GM12892 (cell line): ENCODE measurements at regions not wholly inside any gene's neighbourhood (a gene's known extent, or its start where the extent isn't known, plus 50 kb on each side); places are given as distances from the start of the nearest gene placed in this dataset.

ENCODE experiments used
- POLR2A ChIP-seq: IDR thresholded peaks from 2 replicates; pipeline ENCODE4 v1.6.1; 2011; ENCODE audit warnings: low read depth, low read length, control low read depth
- POLR2AphosphoS5 ChIP-seq: IDR thresholded peaks from 2 replicates; pipeline ENCODE4 v1.6.1; 2011; ENCODE audit warnings: low read depth, low read length, control low read depth

DNA sequence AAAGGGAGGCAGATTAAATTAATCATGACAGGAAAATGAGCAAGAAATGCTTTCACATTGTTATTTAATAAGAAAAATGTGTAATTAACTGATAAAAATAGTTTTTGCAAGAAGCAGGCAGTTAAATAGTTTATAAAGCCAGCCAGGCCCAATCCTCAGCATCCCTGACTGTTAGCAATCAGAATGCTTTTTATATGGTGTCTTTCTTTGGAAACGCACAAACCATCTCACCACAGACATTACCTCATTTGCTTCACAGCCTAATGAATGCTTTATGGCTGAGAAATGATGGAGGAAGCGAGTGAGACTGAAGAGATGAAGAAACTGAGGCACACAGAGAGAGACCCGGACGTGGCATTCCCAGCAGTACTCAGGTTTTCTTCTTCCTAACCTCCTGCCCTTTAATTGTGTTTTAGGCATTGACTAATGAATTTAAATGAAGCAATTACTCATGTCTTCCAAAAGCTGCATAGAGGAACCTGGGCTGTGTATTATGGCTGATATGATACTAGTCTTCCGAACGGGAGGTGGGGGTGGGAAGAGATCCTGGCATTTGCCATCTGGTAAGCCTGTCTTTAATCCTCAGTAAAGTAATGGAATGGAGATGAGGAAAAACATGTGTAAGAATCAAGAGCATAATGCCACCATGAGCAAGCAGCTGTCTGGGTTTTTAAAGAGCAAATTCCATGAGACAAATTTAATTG lies 116.1 kb upstream of the LMO4 start:
- no peak for TF ChIP-seq POLR2A
- no peak for TF ChIP-seq POLR2AphosphoS5
